GM19043 (cell line): ENCODE measurements at regions not wholly inside any gene's neighbourhood (a gene's known extent, or its start where the extent isn't known, plus 50 kb on each side); places are given as distances from the start of the nearest gene placed in this dataset.

ENCODE experiments used
- ATAC-seq: cut with Tn5 transposase; IDR thresholded peaks from one replicate; pipeline ENCODE4 v1.9.1; 2021; ENCODE audit warnings: low read depth; ENCODE audit not compliant: unreplicated experiment

DNA sequence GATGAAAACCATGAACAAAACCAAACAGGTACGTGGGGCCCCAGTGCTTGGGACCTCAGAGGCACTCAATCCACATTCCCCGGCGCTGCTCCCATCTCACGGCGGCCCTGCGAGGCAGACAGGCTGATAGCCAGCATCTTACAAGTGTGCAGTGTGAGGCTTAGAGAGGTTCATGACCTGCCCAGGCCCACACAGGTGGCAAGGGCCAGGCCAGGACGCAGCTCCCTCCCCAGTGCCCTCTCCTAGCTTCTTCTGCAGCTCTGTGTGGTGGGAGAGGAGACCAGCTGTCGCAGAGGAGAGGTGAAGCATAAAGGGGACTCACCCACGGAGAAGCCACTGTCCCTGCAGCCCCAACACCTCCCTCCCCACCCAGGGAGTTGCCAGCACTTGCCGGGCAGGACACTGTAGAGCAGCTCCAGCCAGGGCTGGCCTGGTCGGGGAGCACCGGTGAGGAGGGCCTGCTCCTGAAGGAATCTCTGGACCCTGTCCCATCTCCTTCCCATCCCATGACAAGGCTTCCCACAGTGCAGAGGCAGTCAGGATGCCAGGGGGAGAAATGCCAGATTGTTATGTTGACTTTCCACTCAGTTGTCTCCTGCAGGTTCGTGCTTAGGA is 92.4 kb upstream of the TMEM45B start:
- no peak for ATAC-seq

GRCh38 chr11:129723761-129724162 is 91.9 kb upstream of the TMEM45B start:
- no peak for ATAC-seq

- ATAC-seq: no peak
Measured at GRCh38 chr11:129724866-129725265, 90.8 kb upstream of the TMEM45B start.

DNA sequence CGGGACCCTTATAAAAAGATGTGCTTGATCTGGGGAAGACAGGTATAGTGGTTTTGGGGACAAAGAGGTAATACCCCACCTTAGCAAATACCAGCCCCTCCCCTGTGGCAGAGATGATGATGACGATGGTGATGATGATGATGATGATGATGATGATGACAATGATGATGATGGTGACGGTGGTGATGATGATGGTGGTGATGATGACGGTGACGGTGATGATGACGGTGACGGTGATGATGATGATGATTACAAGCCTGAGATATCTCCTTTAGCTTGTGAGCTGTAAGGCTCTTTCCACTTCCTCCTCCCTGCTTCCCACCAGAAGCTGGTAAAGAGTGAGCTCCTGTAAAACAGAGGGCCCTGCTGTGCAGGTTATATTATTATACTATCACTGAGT is 89.5 kb upstream of the TMEM45B start:
- no peak for ATAC-seq

- no peak for ATAC-seq
Measured at GRCh38 chr11:129728581-129728980, 87.1 kb upstream of the TMEM45B start.

GRCh38 chr11:129729216-129729615 is 86.4 kb upstream of the TMEM45B start:
- ATAC-seq: no peak

GRCh38 chr11:129729823-129730222 is 85.8 kb upstream of the TMEM45B start:
- ATAC-seq: no peak

DNA sequence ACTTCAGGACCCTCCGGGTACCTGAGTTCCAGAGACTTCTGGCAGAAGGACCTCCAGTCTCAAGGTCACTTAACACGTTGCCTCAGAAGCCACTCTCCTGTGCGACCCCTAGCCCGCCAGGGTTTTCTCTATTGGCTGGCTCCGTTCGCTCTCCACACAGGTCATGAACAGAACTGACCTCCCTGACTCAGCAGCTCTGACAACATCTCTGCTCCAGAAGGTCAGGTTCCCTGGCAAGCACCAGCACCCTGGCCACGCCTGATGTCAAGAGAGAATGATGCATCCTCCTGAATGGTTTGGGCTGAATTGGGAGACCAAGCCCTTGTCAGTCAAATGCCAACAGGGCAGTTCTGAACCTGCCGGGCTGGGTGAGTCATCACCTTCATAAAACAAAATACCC is 84.3 kb upstream of the TMEM45B start:
- no peak for ATAC-seq

GRCh38 chr11:129732941-129733340 is 82.7 kb upstream of the TMEM45B start:
- ATAC-seq: no peak

- ATAC-seq: no peak
Measured at GRCh38 chr11:129733384-129733783, 82.3 kb upstream of the TMEM45B start.

- no peak for ATAC-seq
Measured at GRCh38 chr11:129733981-129734380, 81.7 kb upstream of the TMEM45B start.

DNA sequence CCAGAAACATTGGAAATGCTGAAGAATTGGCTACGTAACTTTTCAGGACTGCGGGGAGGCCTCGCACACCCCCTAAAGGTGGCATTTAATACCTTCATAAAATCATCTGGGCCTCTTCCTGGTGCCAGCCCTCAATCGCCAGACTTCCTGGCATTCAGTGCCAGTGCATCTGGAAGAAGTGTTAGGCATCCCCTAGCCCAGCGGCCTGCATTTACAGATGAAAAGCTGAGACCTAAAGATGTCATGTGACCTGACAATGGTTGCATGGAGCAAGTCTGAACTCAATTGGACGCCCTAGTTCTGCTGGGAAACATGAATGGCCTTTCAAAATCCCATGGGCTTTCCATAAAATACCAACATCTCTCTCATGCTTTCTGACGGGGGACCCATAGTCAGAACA is 81.0 kb upstream of the TMEM45B start:
- no peak for ATAC-seq

- no peak for ATAC-seq
Measured at GRCh38 chr11:129737831-129738230, 77.8 kb upstream of the TMEM45B start.

- no peak for ATAC-seq
Measured at GRCh38 chr11:129738242-129738641, 77.4 kb upstream of the TMEM45B start.

GRCh38 chr11:129739339-129739738 is 76.3 kb upstream of the TMEM45B start:
- no peak for ATAC-seq

DNA sequence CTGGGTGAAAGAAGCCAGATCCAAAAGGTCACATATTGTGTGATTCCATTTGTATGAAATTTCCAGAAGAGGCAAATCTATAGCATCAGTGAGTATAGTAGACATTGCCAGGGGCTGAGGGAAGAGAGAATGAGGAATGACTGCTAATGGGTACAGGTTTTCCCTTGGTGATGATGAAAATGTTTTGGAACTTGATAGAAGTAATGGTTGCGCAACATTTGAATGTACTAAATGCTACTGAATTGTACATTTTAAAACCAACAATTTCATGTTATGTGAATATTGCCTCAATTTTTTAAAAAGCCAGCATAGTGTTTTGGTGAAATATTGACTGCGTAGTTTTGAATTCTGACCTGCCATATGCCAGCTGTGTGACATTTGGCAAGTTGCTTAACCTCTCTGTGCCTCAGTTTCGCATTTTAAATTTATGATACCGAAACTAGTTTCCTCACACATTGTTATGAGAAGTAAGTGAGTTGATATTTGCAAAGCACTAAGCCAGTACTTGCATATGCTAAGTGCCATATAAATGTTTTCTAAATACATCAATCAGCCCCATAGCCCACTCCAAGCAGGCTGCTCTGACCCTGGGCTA is 75.4 kb upstream of the TMEM45B start:
- ATAC-seq: no peak

DNA sequence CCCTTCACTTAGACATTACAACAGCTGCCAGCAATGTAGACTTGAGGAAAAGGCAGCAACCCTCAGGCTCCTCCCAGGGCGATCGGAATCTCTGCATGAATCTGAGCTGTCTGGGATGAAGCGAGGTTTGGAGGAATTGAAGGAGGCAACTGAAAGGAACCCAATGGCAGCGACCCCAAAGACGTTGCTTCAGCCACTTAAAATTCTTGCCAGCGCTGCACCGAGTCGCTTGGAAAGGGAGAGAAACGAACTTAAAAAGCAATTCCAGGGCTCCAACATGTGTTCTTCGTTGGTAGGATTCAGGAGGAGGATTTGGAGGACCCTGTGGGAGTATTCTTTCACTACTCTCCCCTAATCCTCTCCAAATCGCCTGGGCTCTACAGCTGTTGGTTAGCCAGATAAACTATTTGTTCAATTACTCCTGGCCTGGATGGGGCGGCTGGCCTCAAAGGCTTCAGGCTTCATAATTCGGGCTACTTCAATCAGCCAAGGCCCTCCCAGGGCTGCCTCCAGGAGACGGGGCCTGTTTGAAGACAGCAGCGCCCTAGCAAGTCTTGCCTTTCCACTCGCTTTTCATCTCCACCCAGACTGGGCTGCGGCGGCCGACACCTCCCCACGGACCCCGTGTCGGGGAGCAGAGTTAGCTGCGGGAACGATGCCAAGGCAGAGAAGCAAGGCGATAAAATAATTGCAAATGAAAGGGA is 72.4 kb upstream of the TMEM45B start:
- ATAC-seq: no peak

DNA sequence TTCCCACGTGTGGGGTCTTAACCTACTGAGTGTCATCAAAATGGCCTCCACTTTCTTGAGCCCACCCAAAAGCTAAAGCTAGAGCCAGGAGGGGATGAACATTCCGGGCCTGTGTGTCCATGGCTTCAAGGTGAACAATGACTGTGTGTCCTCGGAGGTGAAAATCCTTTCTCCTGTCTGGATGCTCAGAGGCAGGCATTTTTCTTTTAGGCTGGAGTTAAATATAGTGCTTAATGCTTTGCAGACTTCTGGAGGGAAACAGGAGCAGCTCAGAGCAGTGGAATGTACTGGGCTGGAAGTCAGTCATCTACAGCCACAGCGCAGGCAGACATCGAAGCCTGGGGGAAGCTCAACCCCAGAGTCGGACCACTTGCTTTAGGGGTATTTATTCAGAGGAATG is 68.6 kb upstream of the TMEM45B start:
- ATAC-seq: no peak

DNA sequence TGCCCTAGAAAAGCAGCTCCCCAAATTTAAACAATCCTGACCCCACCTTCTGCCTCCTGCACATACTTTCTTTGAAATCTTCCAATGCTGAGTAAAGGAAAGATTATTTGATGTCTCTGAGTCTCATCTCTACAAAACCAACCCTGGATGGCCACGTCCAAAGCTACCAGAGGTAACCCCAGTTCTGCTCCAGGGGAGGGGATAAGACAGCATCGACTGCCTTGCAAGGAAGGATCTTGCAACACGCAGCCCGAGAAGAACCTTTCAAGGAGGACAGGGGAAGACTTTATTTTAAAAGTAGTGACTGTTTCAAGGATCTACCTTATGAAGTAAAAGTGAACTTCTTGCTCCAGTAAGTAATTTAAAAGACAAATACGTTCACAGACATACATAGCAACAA is 66.5 kb upstream of the TMEM45B start:
- no peak for ATAC-seq

GRCh38 chr11:129750343-129751292 is 65.0 kb upstream of the TMEM45B start:
- ATAC-seq: peak; percentile 91

DNA sequence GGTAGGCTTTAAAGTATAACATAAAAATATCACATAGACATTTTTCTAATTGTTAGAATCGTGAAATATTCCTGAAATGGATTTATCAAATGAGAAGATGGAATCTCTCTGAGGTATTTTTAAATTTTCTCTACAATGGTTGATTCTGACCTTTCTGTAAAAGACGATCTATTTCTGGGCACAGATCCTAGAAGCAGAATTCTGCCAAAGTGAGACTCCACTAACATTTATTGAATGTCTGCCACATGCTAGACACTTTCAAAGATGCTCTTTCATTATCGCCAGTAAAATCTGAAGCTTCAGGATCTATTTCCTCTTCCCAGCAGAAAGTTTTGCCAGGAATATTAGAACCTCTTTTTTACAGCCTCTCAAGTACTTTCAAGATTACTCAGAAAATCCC is 64.1 kb upstream of the TMEM45B start:
- ATAC-seq: no peak
